Germinal center (tissue), 1 donor: ENCODE measurements at regions not wholly inside any gene's neighbourhood (a gene's known extent, or its start where the extent isn't known, plus 50 kb on each side); places are given as distances from the start of the nearest gene placed in this dataset.

Experiments used
- DNase-seq: peaks from one replicate; pipeline ENCODE4 v3.0.0; 2012; ENCODE audit warnings: mixed read lengths, low spot score

DNA sequence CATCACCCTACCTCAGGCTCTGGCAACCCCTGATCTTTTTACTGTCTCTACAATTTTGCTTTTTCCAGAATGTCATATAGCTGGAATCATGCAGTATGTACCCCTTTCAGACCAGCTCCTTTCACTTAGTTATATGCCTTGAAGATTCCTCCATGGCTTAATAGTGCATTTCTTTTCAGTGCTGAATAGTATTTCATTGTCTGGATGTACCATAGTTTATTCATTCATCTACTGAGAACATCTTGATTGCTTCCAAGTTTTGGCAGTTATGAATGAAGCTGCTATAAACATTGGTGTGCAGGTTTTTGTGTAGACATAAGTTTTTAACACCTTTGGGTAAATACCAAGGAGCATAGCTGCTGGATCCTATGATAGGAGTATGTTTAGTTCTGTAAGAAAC is 50.8 kb upstream of the ANP32A start:
- no peak for DNase-seq

DNA sequence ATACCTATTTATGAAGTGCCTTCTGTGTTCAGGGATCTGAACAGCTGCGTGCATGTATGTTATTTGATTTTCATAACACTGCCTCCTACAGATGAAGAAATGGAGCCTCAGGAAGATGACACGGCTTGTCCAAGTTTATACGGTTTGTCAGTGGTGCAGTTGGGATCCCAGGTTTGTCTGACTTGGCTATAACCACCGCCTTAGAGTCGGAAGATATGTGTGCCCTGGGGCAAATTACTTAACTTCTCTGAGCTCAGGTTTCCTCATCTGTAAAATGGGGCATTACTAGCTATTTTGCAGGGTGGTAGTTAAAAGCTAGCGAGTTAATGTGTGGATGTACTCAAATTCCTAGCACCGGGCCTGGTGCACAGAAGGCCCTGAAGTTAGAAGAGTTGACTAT is 54.1 kb upstream of the ANP32A start:
- DNase-seq, result no peak

DNA sequence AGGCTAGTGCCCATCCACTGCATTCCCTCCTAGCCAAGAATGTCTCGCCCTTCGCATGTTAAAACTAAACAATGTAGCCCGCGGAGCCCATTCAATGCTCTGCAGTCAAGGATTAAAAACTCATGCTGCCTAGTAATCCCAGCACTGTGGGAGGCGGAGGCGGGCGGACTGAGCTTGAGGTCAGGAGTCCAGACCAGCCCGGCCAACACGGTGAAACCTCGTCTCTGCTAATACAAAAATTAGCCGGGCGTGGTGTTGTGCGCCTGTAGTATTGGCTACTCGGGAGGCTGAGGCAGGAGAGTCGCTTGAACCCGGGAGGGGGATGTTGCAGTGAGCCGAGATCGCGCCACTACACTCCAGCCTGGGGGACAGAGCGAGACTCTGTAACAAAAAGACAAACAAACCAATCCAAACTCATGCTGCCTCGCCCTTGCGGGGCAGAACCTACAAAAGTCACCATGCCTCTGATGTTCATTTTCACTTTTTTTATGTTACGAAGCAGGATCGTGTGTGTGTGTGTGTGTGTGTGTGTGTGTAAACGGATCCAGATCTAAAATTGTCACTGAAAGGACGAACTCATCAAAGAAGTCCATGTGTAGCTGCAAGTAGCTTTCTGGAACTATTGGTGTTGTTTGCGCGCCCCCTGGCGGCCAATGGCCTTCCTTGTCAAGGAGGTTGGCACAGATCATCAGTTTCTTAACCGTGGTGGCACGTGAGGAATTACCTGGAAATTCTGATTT is 54.8 kb upstream of the SPESP1 start:
- peak; percentile 80 for DNase-seq

DNA sequence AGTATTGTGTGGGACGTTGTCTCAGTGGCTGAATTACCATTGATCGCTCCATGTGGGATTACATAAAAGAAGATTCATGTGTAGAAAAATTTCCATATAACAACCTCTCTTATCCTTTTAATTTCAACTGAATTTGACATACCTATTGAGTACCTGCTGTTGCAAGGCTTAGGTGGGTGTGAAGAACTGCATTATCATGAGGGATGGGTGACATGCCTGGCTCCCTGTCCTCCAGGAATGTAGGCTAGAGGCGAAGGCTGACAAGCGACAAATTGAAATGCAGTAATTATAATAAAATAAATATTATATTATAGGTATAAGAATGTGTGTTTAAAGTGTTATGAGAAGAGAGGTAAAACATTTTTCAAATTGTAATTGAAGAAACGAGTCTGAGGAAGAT is 52.7 kb upstream of the SPESP1 start:
- DNase-seq, result no peak

DNA sequence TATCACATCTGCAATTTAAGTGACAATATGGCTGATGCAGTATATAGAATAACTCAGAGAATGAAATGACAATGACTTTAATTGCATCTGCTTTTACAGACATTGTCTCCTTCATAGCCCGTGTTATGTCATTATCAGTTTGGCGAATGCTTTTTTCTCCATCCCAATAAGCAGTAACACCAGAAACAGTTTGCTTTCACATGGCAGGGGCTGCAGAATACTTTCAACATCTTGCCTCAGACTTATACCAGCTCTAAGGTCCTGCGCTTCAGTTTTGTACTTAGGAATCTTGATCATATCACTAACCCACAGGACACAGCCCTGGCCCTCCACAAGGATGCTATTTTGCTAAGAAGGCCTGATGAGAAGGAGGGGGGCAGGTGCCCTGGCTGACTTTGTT is 49.9 kb upstream of the SPESP1 start:
- no peak for DNase-seq
